H1 (cell line): ENCODE measurements at regions not wholly inside any gene's neighbourhood (a gene's known extent, or its start where the extent isn't known, plus 50 kb on each side); places are given as distances from the start of the nearest gene placed in this dataset.

Experiments used
- CTCF ChIA-PET: fragments of 300-600 bp; sonication (Branson Sonifier 250); formaldehyde crosslinking; loops from one replicate; lab custom pipeline; 2021; ENCODE audit not compliant: partially characterized antibody; lab: Charles Lee
- POLR2A ChIA-PET: fragments of 300-600 bp; sonication (Branson Sonifier 250); formaldehyde crosslinking; loops from one replicate; lab custom pipeline; 2021; ENCODE audit warnings: inconsistent platforms; ENCODE audit not compliant: partially characterized antibody; lab: Charles Lee
- DNase-seq, 2 experiments: peaks; one replicate each; pipeline versions ENCODE4 v3.0.0 to v3.0.0-alpha.2; 2010 to 2022; ENCODE audit warnings: low spot score in 2 of 2, low read depth in 1 of 2, mixed read lengths in 1 of 2
- FAIRE-seq: peaks from 2 replicates; lab custom pipeline; 2011; peaks lifted over from hg19 to GRCh38; lab: Jason Lieb, UNC
- H2AFZ ChIP-seq: 2 replicates; pipeline ENCODE4 v1.8.1; 2012; ENCODE audit warnings: low read length, inconsistent platforms
- H2AK5ac ChIP-seq: 2 replicates; pipeline ENCODE4 v1.6.1; 2013; ENCODE audit warnings: low read depth, low read length
- H2BK120ac ChIP-seq: replicated peaks from 2 replicates; pipeline ENCODE3; 2013; ENCODE audit warnings: low read depth, low read length, inconsistent platforms
- H2BK12ac ChIP-seq: 2 replicates; pipeline ENCODE4 v1.6.1; 2013; ENCODE audit warnings: low read depth, low read length
- H2BK15ac ChIP-seq: 2 replicates; pipeline ENCODE4 v1.6.1; 2013; ENCODE audit warnings: low read length
- H2BK20ac ChIP-seq: 2 replicates; pipeline ENCODE4 v1.6.1; 2013; ENCODE audit warnings: low read length
- H2BK5ac ChIP-seq: 2 replicates; pipeline ENCODE4 v1.6.1; 2013; ENCODE audit warnings: low read depth, low read length
- H3K14ac ChIP-seq: 2 replicates; pipeline ENCODE4 v1.6.1; 2013; ENCODE audit warnings: inconsistent platforms; ENCODE audit not compliant: insufficient read length
- H3K18ac ChIP-seq: 2 replicates; pipeline ENCODE4 v1.6.1; 2013; ENCODE audit warnings: low read length; ENCODE audit errors: extremely low read depth
- H3K23ac ChIP-seq: 2 replicates; pipeline ENCODE4 v1.6.1; 2013; ENCODE audit warnings: inconsistent platforms; ENCODE audit not compliant: insufficient read length
- H3K23me2 ChIP-seq: 2 replicates; pipeline ENCODE4 v1.6.1; 2013; ENCODE audit warnings: low read depth, low read length
- H3K27ac ChIP-seq: 2 replicates; pipeline ENCODE4 v1.6.1; 2011; ENCODE audit warnings: low read depth, low read length, inconsistent platforms
- H3K27me3 ChIP-seq, 4 experiments: replicated peaks in 1 of 4; 1 replicate in 1 of 4; 2 replicates in 3 of 4; pipeline versions ENCODE4 v1.6.1 to v1.8.1; 2011 to 2013; ENCODE audit warnings: low read length in 3 of 4, mild to moderate bottlenecking in 3 of 4, inconsistent platforms in 2 of 4, mixed read lengths in 2 of 4, moderate library complexity in 1 of 4; ENCODE audit not compliant: control insufficient read depth in 3 of 4, insufficient read depth in 3 of 4; ENCODE audit errors: extremely low read depth in 1 of 4
- H3K36me3 ChIP-seq, 4 experiments: 2 replicates each; pipeline versions ENCODE4 v1.6.1 to v1.8.1; 2011 to 2013; ENCODE audit warnings: mild to moderate bottlenecking in 4 of 4, low read length in 3 of 4, moderate library complexity in 2 of 4, control low read depth in 1 of 4, inconsistent platforms in 1 of 4; ENCODE audit not compliant: insufficient read depth in 4 of 4, control insufficient read depth in 2 of 4
- H3K4ac ChIP-seq: replicated peaks from 2 replicates; pipeline ENCODE3; 2013; ENCODE audit warnings: low read length, low read depth, mixed read lengths, inconsistent platforms; ENCODE audit not compliant: insufficient read length
- H3K4me1 ChIP-seq, 4 experiments: replicated peaks in 1 of 4; 1 replicate in 1 of 4; 2 replicates in 3 of 4; pipeline versions ENCODE4 v1.6.1 to v1.8.1; 2011 to 2013; ENCODE audit warnings: low read length in 3 of 4, inconsistent platforms in 2 of 4, mixed read lengths in 1 of 4; ENCODE audit not compliant: insufficient read depth in 4 of 4, control insufficient read depth in 3 of 4
- H3K4me2 ChIP-seq, 2 experiments: 2 replicates each; pipeline versions ENCODE4 v1.6.1 to v1.8.1; 2011 to 2013; ENCODE audit warnings: low read depth in 2 of 2, low read length in 2 of 2, control low read depth in 1 of 2, inconsistent platforms in 1 of 2, mild to moderate bottlenecking in 1 of 2; ENCODE audit not compliant: insufficient read depth in 1 of 2
- H3K4me3 ChIP-seq, 4 experiments: fragments of 200-600, 300-600 bp in 1 of 4; sonication (generic), shearing (Covaris generic), sonication (Bioruptor Twin) in 1 of 4; 2 replicates each; pipeline versions ENCODE4 v1.5.1 to v1.8.1; 2011 to 2016; ENCODE audit warnings: low read length in 4 of 4, low read depth in 3 of 4, control low read depth in 2 of 4, inconsistent platforms in 2 of 4, mild to moderate bottlenecking in 2 of 4, mixed read lengths in 1 of 4, moderate library complexity in 1 of 4; ENCODE audit not compliant: insufficient read depth in 2 of 4; ENCODE audit errors: extremely low read depth in 1 of 4
- H3K56ac ChIP-seq: replicated peaks from 2 replicates; pipeline ENCODE3; 2013; ENCODE audit warnings: low read depth, mild to moderate bottlenecking, mixed read lengths, low read length, inconsistent platforms; ENCODE audit not compliant: insufficient read length
- H3K79me1 ChIP-seq: 2 replicates; pipeline ENCODE4 v1.6.1; 2013; ENCODE audit warnings: low read depth, low read length, control low read depth
- H3K79me2 ChIP-seq, 2 experiments: 2 replicates each; pipeline versions ENCODE4 v1.6.1 to v1.8.1; 2012 to 2013; ENCODE audit warnings: low read length in 2 of 2, mild to moderate bottlenecking in 2 of 2, inconsistent platforms in 1 of 2; ENCODE audit not compliant: insufficient read depth in 2 of 2, control insufficient read depth in 1 of 2
- H3K9ac ChIP-seq, 4 experiments: replicated peaks in 1 of 4; 1 replicate in 1 of 4; 2 replicates in 3 of 4; pipeline versions ENCODE4 v1.6.1 to v1.8.1; 2011 to 2013; ENCODE audit warnings: low read depth in 3 of 4, low read length in 3 of 4, control low read depth in 2 of 4, mild to moderate bottlenecking in 2 of 4, moderate library complexity in 2 of 4, inconsistent platforms in 1 of 4; ENCODE audit errors: extremely low read depth in 1 of 4
- H3K9me3 ChIP-seq, 2 experiments: 2 replicates each; pipeline versions ENCODE4 v1.6.1 to v1.8.1; 2012 to 2013; ENCODE audit warnings: mild to moderate bottlenecking in 2 of 2, moderate library complexity in 2 of 2, control low read depth in 1 of 2, inconsistent platforms in 1 of 2, low read depth in 1 of 2, low read length in 1 of 2, mixed read lengths in 1 of 2; ENCODE audit not compliant: insufficient read depth in 2 of 2
- H4K20me1 ChIP-seq, 2 experiments: replicated peaks in 1 of 2; 2 replicates each; pipeline versions ENCODE3 to v1.8.1; 2011 to 2013; ENCODE audit warnings: inconsistent platforms in 2 of 2, low read length in 2 of 2, mild to moderate bottlenecking in 1 of 2; ENCODE audit not compliant: insufficient read depth in 2 of 2, control insufficient read depth in 1 of 2
- H4K5ac ChIP-seq: 2 replicates; pipeline ENCODE4 v1.6.1; 2013; ENCODE audit warnings: low read length, low read depth, mixed read lengths, inconsistent platforms; ENCODE audit not compliant: insufficient read length
- H4K8ac ChIP-seq: 2 replicates; pipeline ENCODE4 v1.8.0; 2013; ENCODE audit warnings: mild to moderate bottlenecking, moderate library complexity, low read length, inconsistent platforms; ENCODE audit not compliant: insufficient read depth; ENCODE audit errors: extremely low read depth
- H4K91ac ChIP-seq: replicated peaks from 2 replicates; pipeline ENCODE3; 2013; ENCODE audit warnings: low read length, mixed read lengths, inconsistent platforms; ENCODE audit not compliant: insufficient read length
- BCL11A ChIP-seq, 2 experiments: IDR thresholded peaks; one replicate each; pipeline ENCODE4 v1.6.1; 2011; ENCODE audit warnings: low read depth in 2 of 2, low read length in 2 of 2, mild to moderate bottlenecking in 2 of 2
- CHD1 ChIP-seq: IDR thresholded peaks from 2 replicates; pipeline ENCODE4 v1.6.1; 2012; ENCODE audit warnings: low read depth, low read length, improper control_type of control experiment
- HDAC6 ChIP-seq: IDR thresholded peaks from one replicate; pipeline ENCODE4 v1.7.1; 2012; ENCODE audit warnings: low read depth, mild to moderate bottlenecking, inconsistent platforms, low read length, moderate library complexity
- KDM5A ChIP-seq: fragments of 200-600 bp; IDR thresholded peaks from 2 replicates; pipeline ENCODE4 v1.7.1; 2012; ENCODE audit warnings: mild to moderate bottlenecking, low read length, inconsistent platforms, mixed read lengths
- RNF2 ChIP-seq: fragments of 200-900, 300-1000 bp; sonication (generic); IDR thresholded peaks from 2 replicates; pipeline ENCODE4 v1.7.1; 2016; ENCODE audit warnings: borderline replicate concordance, low read depth, mild to moderate bottlenecking, antibody characterized with exemption, low read length; ENCODE audit not compliant: poor library complexity, severe bottlenecking; ENCODE audit errors: missing control alignments
- SP1 ChIP-seq: IDR thresholded peaks from 2 replicates; pipeline ENCODE4 v1.6.1; 2011; ENCODE audit warnings: low read depth, low read length
- TBP ChIP-seq: IDR thresholded peaks from 2 replicates; pipeline ENCODE4 v1.6.1; 2011; ENCODE audit warnings: low read depth, low read length, improper control_type of control experiment
- YY1 ChIP-seq: IDR thresholded peaks from 2 replicates; pipeline ENCODE4 v1.6.1; 2011; ENCODE audit warnings: low read depth, mild to moderate bottlenecking, low read length
- WGBS, 2 experiments: shearing (Covaris generic) in 1 of 2; methylation state at CpG; one replicate each; pipeline versions ENCODE4 v1.1.6 to v1.1.7; 2013 to 2015; ENCODE audit warnings: low lambda C conversion rate in 2 of 2, mixed read lengths in 2 of 2, inconsistent platforms in 1 of 2, low coverage in 1 of 2, missing lambda C conversion rate in 1 of 2; ENCODE audit not compliant: insufficient replicate concordance in 2 of 2, insufficient coverage in 1 of 2, insufficient read length in 1 of 2; ENCODE audit errors: extremely low coverage in 1 of 2, missing lambda C conversion rate in 1 of 2; 5-methylcytosine and 5-hydroxymethylcytosine counted together
- TF ChIP-seq, protein P1 (sequence below): IDR thresholded peaks from 2 replicates; pipeline ENCODE4 v1.6.1; 2012; ENCODE audit warnings: inconsistent platforms
- TF ChIP-seq, protein P2 (sequence below): IDR thresholded peaks from 2 replicates; pipeline ENCODE4 v1.6.1; 2011; ENCODE audit warnings: low read length, improper control_type of control experiment
- TF ChIP-seq, protein P3 (sequence below): IDR thresholded peaks from 2 replicates; pipeline ENCODE4 v1.6.1; 2012; ENCODE audit warnings: inconsistent platforms

DNA sequence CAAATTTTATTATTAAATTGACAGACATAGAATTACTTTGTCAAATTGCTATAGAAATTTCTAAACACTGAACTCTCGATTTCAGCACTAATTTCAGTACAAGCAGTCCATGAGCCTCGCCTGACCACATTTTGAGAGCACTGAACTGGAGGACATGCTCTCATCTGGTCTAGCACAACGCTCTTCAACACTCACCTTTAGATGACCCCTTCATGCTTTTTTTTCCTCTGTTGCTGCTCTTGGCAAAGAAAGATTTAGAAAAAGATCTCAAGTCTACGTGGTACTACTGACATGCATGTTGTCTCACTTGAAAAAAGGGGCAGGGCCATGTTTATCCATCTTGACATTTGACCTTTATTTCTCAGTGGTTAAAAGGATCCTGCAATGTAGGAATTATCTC lies 981.5 kb downstream of the DIAPH3 start:
- H4K91ac ChIP-seq = no peak overlapping the region
- TF ChIP-seq CHD1 (no peak), KDM5A (no peak), BCL11A (IDR thresholded peaks at IDR 0.05; ENCODE audit: low read depth in 2 of 2, low read length in 2 of 2) (no peak), SP1 (no peak), YY1 (no peak), HDAC6 (no peak), RNF2 (no peak), TBP (no peak)
- TF ChIP-seq, protein P1, sequence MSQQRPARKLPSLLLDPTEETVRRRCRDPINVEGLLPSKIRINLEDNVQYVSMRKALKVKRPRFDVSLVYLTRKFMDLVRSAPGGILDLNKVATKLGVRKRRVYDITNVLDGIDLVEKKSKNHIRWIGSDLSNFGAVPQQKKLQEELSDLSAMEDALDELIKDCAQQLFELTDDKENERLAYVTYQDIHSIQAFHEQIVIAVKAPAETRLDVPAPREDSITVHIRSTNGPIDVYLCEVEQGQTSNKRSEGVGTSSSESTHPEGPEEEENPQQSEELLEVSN = no peak
- TF ChIP-seq, protein P2, sequence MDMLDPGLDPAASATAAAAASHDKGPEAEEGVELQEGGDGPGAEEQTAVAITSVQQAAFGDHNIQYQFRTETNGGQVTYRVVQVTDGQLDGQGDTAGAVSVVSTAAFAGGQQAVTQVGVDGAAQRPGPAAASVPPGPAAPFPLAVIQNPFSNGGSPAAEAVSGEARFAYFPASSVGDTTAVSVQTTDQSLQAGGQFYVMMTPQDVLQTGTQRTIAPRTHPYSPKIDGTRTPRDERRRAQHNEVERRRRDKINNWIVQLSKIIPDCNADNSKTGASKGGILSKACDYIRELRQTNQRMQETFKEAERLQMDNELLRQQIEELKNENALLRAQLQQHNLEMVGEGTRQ = no peak
- TF ChIP-seq, protein P3, sequence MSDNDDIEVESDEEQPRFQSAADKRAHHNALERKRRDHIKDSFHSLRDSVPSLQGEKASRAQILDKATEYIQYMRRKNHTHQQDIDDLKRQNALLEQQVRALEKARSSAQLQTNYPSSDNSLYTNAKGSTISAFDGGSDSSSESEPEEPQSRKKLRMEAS = no peak
- ChIA-PET CTCF (no interaction called here), POLR2A (no interaction called here)
- WGBS, 2 experiments = 87% methylated on average over 4 of the region's 4 CpGs; no CpG with 5 or more reads in 1 of the 2 experiments
- H3K9ac ChIP-seq = no peak overlapping the region
- no peaks in the 10 kb centered on the region for H3K79me1 ChIP-seq
- H3K4me1 ChIP-seq = no peaks in the 10 kb centered on the region
- no peak overlapping the region for H2BK20ac ChIP-seq
- no peaks in the 10 kb centered on the region for H3K9me3 ChIP-seq
- H2BK15ac ChIP-seq = no peak overlapping the region
- no peak overlapping the region for H3K56ac ChIP-seq
- DNase-seq (no peak), FAIRE-seq (no peak)
- no peak overlapping the region for H2BK5ac ChIP-seq
- H3K23ac ChIP-seq = no peak overlapping the region
- no peak overlapping the region for H2BK120ac ChIP-seq
- H3K4me2 ChIP-seq = no peak overlapping the region
- no peak overlapping the region for H2BK12ac ChIP-seq
- no peak overlapping the region for H3K4me3 ChIP-seq
- no peak overlapping the region for H4K5ac ChIP-seq
- H4K8ac ChIP-seq = no peak overlapping the region
- H2AFZ ChIP-seq = no peak overlapping the region
- no peaks in the 10 kb centered on the region for H3K23me2 ChIP-seq
- no peak overlapping the region for H2AK5ac ChIP-seq
- H3K27ac ChIP-seq = no peak overlapping the region
- no peak overlapping the region for H3K14ac ChIP-seq
- H3K79me2 ChIP-seq = no peaks in the 10 kb centered on the region
- H4K20me1 ChIP-seq = no peaks in the 10 kb centered on the region
- H3K4ac ChIP-seq = no peak overlapping the region
- no peaks in the 10 kb centered on the region for H3K27me3 ChIP-seq
- H3K18ac ChIP-seq = no peak overlapping the region
- no peaks in the 10 kb centered on the region for H3K36me3 ChIP-seq
